T47D (cell line): ENCODE measurements at regions not wholly inside any gene's neighbourhood (a gene's known extent, or its start where the extent isn't known, plus 50 kb on each side); places are given as distances from the start of the nearest gene placed in this dataset.

ENCODE experiments used
- DNase-seq, 2 experiments: peaks; one replicate each; pipeline versions ENCODE4 v3.0.0 to v3.0.0-alpha.2; 2011 to 2012; ENCODE audit warnings: low read depth in 1 of 2, low spot score in 1 of 2
- JUND ChIP-seq: IDR thresholded peaks from 2 replicates; pipeline ENCODE4 v1.6.1; 2012; ENCODE audit warnings: low read depth
- in situ Hi-C: cut with HindIII; loops from 2 replicates; pipeline ENCODE4 v1.10.0; 2016; ENCODE audit warnings: low sequenced_read_pairs, low pct_unique_long_range_greater_than_20kb

DNA sequence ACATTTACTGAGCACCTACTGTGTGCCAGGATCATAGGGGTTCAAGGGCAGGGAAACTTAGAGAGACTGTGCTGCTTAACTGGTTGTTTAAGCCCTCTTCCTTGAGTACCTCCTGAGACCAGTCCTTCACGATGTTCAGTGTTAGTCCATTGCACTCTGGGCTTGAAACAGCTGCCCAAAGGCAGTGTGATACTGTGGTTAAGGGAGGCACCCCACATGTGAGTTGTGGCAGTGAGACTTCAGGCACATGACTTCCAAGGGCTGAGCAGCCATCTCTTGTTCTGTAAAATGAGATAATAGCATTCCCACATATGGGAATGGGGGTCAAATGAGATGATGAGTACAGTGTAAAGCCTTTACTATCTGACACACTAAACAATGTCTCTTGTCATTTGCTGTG, 75.1 kb downstream of the LINGO1 start:
- in situ Hi-C loops, result no loop called here
- no peak for DNase-seq
- no peak for TF ChIP-seq JUND

GRCh38 chr15:77557144-77557543, 75.6 kb downstream of the LINGO1 start:
- no peak for DNase-seq
- TF ChIP-seq JUND, result no peak
- in situ Hi-C loops, result no loop called here

DNA sequence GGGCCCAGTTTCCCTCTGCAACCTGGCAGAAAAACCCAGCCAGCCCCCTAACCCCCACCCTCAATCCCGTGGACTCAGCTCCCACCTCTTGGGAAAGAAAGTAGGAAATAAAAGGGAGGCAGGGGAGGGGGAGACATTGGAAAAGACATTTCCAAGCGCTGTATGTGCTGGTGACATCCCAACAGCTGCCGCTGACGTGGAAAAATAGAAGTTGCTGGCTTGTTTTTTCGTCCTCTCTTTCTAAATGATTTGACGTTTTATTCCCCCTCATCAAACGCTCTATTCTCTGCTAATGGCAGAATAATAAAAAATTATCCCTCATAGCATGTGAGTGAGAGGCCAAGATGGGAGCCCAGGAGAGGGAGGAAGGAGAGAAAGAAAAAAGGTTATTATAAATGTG, 76.1 kb downstream of the LINGO1 start:
- TF ChIP-seq JUND, result no peak
- no peak for DNase-seq
- in situ Hi-C loops, result no loop called here

DNA sequence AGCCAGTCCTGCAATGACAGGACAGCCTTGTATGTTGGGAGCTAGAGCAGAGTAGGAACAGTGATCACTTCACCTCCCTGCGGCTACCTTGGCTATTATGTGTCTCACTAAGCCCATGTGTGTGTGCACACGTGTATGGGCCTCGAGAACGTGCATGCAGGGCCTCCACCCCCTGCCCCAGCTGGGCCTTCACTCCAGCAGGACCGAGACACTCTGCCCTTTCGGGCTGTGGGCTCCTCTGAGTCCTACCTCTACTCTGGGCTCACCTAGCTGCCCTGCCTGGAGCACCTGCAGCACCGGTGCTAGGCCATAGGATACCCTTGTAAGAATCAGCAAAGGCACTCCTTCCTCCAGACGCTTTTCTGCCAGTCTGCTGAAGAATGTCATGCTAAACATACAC, 77.5 kb downstream of the LINGO1 start:
- in situ Hi-C loops, result no loop called here
- no peak for DNase-seq
- no peak for TF ChIP-seq JUND

DNA sequence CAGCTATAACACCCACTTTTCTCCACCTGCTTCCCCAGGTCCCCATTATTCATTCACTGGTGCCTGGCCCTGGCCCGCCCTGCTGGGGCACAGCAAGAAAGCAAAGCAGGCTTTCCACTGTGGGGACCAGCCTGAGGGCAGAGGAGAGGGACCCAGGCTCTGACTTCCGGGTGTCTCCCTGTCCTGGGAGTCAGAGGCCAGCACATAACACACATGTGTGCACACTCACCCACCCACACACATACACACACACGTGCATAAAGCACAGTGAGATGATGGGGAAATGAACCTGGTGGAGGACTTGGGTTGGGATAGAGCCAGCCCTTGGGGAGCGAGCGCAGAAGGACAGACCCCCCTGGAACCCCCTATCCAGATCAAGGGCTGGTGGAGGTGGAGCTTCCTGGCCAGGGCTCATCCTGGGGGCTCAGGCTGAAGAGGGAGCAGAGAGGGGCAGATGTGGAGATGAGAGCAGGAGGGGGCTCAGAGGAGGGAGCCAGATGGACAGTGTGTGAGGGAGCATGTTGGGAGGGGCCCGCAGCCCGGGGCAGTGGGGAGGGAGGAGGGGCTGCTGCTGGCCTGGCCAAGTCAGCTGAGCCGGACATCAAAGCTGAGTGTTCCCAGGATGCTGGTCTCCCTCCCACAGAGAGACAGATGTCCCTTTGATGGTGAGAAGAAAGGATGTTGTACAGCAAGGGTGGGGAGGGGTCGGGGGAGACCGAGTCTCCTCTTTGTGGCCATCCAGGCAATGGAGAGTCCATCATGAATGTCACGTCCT, 78.2 kb downstream of the LINGO1 start:
- no peak for DNase-seq
- no peak for TF ChIP-seq JUND
- in situ Hi-C loops, result no loop called here

DNA sequence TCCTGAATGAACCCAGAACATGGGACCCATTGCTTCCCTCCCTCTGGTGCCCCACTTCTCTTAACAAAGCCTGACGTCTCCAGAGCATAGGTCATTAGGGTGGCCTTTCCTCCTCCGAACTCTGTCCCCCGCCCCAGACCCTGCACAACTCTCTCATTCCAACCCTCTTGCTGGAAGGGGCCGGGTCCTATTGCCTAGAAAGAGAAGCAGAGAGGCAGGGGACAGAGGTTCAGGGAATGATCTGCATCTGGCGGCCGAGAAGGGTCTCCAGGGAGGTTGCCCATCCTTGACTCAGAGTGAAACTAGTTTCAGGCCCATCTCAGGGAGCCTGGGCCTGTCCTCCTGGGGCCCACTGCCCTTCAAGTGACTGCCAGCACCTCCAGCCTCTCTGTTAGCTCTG, 79.0 kb downstream of the LINGO1 start:
- in situ Hi-C loops, result no loop called here
- no peak for DNase-seq
- no peak for TF ChIP-seq JUND

DNA sequence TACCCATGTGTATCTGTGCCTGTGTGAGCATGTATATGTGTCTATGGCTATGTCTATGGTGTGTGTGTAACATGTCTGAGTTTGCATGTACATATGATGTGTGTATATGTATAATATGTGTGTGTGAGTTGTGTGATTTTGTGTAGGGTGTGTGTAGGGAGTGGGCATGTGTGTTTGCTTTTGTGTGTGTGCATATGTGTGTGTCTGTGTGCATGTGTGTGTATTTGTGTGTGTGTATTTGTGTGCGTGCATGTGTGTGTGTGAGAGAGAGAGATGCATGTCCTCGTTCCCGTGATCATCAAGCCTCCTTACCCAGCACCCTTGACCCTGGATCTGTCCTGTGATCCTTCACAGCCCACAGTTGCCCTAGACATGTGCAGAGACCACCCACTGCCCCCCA, 79.5 kb downstream of the LINGO1 start:
- in situ Hi-C loops, result no loop called here
- no peak for TF ChIP-seq JUND
- DNase-seq, result no peak

- TF ChIP-seq JUND, result no peak
- in situ Hi-C loops, result no loop called here
- peak in 1 of 2 experiments; percentile 19 for DNase-seq
These were observed 80.6 kb downstream of the LINGO1 start for GRCh38 chr15:77552066-77552465.

DNA sequence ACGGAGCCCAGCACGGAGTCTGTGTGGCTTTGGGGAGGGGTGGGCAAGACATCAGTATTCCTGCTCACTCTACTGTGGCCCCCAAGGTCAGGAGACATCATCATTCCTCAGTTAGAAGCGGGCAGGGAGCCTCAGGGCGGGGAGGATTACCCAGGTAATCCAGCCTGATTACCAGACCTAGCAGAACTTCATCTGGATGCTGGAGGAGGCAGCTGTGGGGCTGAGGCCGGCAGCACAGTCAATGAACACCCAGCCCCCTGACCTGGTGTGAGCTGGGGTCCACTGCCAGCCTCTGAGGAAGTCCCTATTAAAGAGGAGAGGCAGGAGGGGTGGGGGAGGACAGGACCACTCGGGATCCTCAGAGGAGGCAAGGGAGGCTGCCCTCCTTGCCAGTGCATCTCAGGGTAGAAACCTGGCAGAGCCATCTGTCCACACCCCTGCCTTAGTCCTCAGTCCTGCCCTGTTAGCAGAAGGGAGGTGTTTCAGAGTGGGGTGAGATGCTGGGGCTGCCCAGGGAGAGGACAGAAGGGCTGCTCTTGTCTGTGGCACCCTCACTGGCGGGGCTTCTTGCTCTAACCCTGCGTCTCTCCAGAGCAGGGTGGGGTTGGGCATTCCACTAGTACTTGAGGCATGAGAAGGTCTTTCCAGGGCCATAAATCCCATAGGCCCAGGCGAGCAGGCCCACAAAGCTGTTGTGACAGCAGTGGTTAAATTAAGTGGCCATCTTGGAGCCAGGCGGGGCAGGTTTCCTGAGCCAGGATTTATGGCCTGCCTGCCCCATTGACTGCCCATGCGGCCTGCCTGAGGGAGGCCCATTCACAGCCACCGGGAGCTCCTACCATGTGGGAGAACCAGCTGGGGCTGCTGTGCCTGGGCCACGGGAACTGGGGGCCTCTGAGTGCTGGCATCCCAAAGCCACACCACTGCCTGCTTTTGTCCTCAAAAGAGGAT, 82.1 kb downstream of the LINGO1 start:
- in situ Hi-C loops, result no loop called here
- no peak for DNase-seq
- TF ChIP-seq JUND, result no peak

GRCh38 chr15:77549576-77550288, 83.0 kb downstream of the LINGO1 start:
- no peak for TF ChIP-seq JUND
- in situ Hi-C loops, result no loop called here

GRCh38 chr15:77548589-77549557, 83.8 kb downstream of the LINGO1 start:
- in situ Hi-C loops, result no loop called here
- no peak for DNase-seq
- no peak for TF ChIP-seq JUND

More at GRCh38 chr15:77549576-77550288, 83.0 kb downstream of the LINGO1 start:
- no peak for DNase-seq
